GM23338 (cell line): ENCODE measurements at regions not wholly inside any gene's neighbourhood (a gene's known extent, or its start where the extent isn't known, plus 50 kb on each side); places are given as distances from the start of the nearest gene placed in this dataset.

Source experiments
- CREB1 ChIP-seq: fragments of 250-450 bp; sonication (Bioruptor Pico); IDR thresholded peaks from 2 replicates; pipeline ENCODE4 v1.5.0; 2020; ENCODE audit warnings: low read depth, mild to moderate bottlenecking, moderate library complexity
- CTCF ChIP-seq, 2 experiments: fragments of 200-600 bp in 1 of 2; sonication (generic) in 1 of 2; conservative IDR thresholded peaks; 2 replicates each; pipeline versions ENCODE4 v1.5.1 to v1.6.1; 2016 to 2017; ENCODE audit warnings: antibody characterized with exemption in 2 of 2, low read depth in 2 of 2, mild to moderate bottlenecking in 2 of 2, moderate library complexity in 1 of 2
- ETS1 ChIP-seq: IDR thresholded peaks from 2 replicates; pipeline ENCODE4 v1.6.1; 2016; ENCODE audit warnings: antibody characterized with exemption
- EZH2 ChIP-seq: fragments of 200-600 bp; sonication (generic); IDR thresholded peaks from one replicate; pipeline ENCODE4 v1.8.0; 2017; ENCODE audit warnings: antibody characterized with exemption, mild to moderate bottlenecking, low read depth; ENCODE audit not compliant: unreplicated experiment
- EZH2phosphoT487 ChIP-seq: fragments of 200-600 bp; sonication (generic); IDR thresholded peaks from one replicate; pipeline ENCODE4 v1.8.1; 2018; ENCODE audit warnings: antibody characterized with exemption; ENCODE audit not compliant: unreplicated experiment
- JUNB ChIP-seq: IDR thresholded peaks from one replicate; pipeline ENCODE4 v1.6.1; 2016; ENCODE audit warnings: antibody characterized with exemption; ENCODE audit not compliant: unreplicated experiment
- POLR2AphosphoS5 ChIP-seq: IDR thresholded peaks from 2 replicates; pipeline ENCODE4 v1.6.1; 2016; ENCODE audit warnings: antibody characterized with exemption, low read depth
- REST ChIP-seq: IDR thresholded peaks from one replicate; pipeline ENCODE4 v1.6.1; 2018; ENCODE audit warnings: antibody characterized with exemption; ENCODE audit not compliant: unreplicated experiment
- STAT1 ChIP-seq: IDR thresholded peaks from one replicate; pipeline ENCODE4 v1.6.1; 2016; ENCODE audit warnings: antibody characterized with exemption; ENCODE audit not compliant: unreplicated experiment
- ZNF114 ChIP-seq: fragments of 250-450 bp; sonication (Bioruptor Pico); IDR thresholded peaks from 2 replicates; pipeline ENCODE4 v1.5.0; 2020; ENCODE audit warnings: mild to moderate bottlenecking, moderate library complexity
- ZNF331 ChIP-seq: fragments of 250-450 bp; sonication (Bioruptor Pico); IDR thresholded peaks from 2 replicates; pipeline ENCODE4 v1.5.0; 2020; ENCODE audit warnings: low read depth, mild to moderate bottlenecking, moderate library complexity

GRCh38 chr12:63400318-63400717 lies 249.3 kb upstream of the AVPR1A start:
- TF ChIP-seq CTCF (conservative IDR thresholded peaks at IDR 0.05; ENCODE audit: low read depth in 2 of 2) = no peak
- TF ChIP-seq POLR2AphosphoS5 = no peak
- no peak for TF ChIP-seq CREB1 (CRISPR knock-in tag)
- no peak for TF ChIP-seq EZH2
- no peak for TF ChIP-seq STAT1
- no peak for TF ChIP-seq JUNB
- TF ChIP-seq ZNF114 (CRISPR knock-in tag) = no peak
- TF ChIP-seq REST = no peak
- no peak for TF ChIP-seq EZH2phosphoT487
- TF ChIP-seq ETS1 = no peak
- no peak for TF ChIP-seq ZNF331 (CRISPR knock-in tag)
